ENCODE measurements at regions not wholly inside any gene's neighbourhood (a gene's known extent, or its start where the extent isn't known, plus 50 kb on each side); places are given as distances from the start of the nearest gene placed in this dataset.

DNA sequence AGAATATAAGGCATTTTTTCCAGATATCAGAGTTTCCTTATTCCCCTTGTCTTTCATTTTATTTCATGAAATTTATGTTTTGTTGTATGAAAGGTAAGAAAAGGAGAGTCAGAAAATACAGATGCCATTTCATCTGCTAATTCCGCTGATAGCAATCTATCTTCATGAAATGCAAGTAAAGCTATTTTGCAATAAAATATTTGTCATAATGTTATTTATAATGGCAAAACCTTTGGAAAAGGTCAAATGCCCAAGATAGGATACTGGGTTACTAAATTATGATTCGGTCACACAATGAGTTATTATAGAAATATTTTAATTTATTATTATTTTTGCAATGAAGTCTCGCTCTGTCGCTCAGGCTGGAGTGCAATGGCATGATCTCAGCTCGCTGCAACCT lies 124.2 kb downstream of the SPP2 start:
- H3F3A ChIP-seq (ENCODE audit: insufficient read depth, low read length): no peaks in the 10 kb centered on the region
- no peak overlapping the region for H3K4me2 ChIP-seq (ENCODE audit: low read length)
- H3K9me2 ChIP-seq (ENCODE audit: low read depth, low read length): no peaks in the 10 kb centered on the region
- H3K79me2 ChIP-seq (ENCODE audit: insufficient read depth, low read length): no peaks in the 10 kb centered on the region
- no peaks in the 10 kb centered on the region for H3K4me1 ChIP-seq (ENCODE audit: insufficient read depth, low read length, severe bottlenecking)
- H3K9ac ChIP-seq (ENCODE audit: low read length): no peak overlapping the region
- H4K20me1 ChIP-seq (ENCODE audit: insufficient read depth, low read length): no peaks in the 10 kb centered on the region
- no peaks in the 10 kb centered on the region for H3K27me3 ChIP-seq (ENCODE audit: insufficient read depth, low read length)
- H2AFZ ChIP-seq (ENCODE audit: low read length): no peak overlapping the region
- H3K27ac ChIP-seq (ENCODE audit: low read depth, low read length, poor library complexity, severe bottlenecking): no peak overlapping the region
- no peaks in the 10 kb centered on the region for H3K9me3 ChIP-seq (ENCODE audit: low read length)
- no peak overlapping the region for H3K4me3 ChIP-seq (ENCODE audit: low read depth, low read length, poor library complexity, severe bottlenecking)
- TF ChIP-seq, protein P1, sequence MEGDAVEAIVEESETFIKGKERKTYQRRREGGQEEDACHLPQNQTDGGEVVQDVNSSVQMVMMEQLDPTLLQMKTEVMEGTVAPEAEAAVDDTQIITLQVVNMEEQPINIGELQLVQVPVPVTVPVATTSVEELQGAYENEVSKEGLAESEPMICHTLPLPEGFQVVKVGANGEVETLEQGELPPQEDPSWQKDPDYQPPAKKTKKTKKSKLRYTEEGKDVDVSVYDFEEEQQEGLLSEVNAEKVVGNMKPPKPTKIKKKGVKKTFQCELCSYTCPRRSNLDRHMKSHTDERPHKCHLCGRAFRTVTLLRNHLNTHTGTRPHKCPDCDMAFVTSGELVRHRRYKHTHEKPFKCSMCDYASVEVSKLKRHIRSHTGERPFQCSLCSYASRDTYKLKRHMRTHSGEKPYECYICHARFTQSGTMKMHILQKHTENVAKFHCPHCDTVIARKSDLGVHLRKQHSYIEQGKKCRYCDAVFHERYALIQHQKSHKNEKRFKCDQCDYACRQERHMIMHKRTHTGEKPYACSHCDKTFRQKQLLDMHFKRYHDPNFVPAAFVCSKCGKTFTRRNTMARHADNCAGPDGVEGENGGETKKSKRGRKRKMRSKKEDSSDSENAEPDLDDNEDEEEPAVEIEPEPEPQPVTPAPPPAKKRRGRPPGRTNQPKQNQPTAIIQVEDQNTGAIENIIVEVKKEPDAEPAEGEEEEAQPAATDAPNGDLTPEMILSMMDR (IDR thresholded peaks at IDR 0.05; ENCODE audit: low read length): no peak
- no peak for TF ChIP-seq EZH2 (IDR thresholded peaks at IDR 0.05; ENCODE audit: borderline replicate concordance, low read length)
- H3K36me3 ChIP-seq (ENCODE audit: insufficient read depth, low read length): no peaks in the 10 kb centered on the region

DNA sequence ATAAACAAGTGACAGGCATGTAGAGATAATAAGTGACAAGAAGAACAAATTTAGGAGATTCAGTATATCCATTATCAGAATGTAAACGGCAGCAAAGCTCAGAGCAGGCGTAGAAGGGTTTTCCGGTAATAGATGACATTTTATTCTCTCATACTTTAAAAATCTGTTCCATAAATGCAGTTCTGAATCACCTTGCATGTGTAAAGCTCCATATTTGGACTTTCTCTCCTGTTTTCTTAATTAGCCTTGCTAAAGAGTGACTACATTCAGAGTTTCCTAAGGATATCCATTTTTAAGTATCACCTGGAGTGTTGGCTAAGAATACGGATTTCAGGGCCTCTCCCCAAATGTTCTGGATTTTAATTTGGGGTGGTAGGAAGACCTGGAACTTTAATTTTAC lies 122.0 kb downstream of the SPP2 start:
- H3K27ac ChIP-seq (ENCODE audit: low read depth, low read length, poor library complexity, severe bottlenecking): no peak overlapping the region
- H3K9me2 ChIP-seq (ENCODE audit: low read depth, low read length): no peaks in the 10 kb centered on the region
- H3F3A ChIP-seq (ENCODE audit: insufficient read depth, low read length): no peaks in the 10 kb centered on the region
- no peak overlapping the region for H3K4me3 ChIP-seq (ENCODE audit: low read depth, low read length, poor library complexity, severe bottlenecking)
- no peaks in the 10 kb centered on the region for H3K4me1 ChIP-seq (ENCODE audit: insufficient read depth, low read length, severe bottlenecking)
- no peak overlapping the region for H2AFZ ChIP-seq (ENCODE audit: low read length)
- TF ChIP-seq EZH2 (IDR thresholded peaks at IDR 0.05; ENCODE audit: borderline replicate concordance, low read length): no peak
- TF ChIP-seq, protein P1 (IDR thresholded peaks at IDR 0.05; ENCODE audit: low read length): no peak
- H3K36me3 ChIP-seq (ENCODE audit: insufficient read depth, low read length): no peaks in the 10 kb centered on the region
- H3K9ac ChIP-seq (ENCODE audit: low read length): no peak overlapping the region
- H4K20me1 ChIP-seq (ENCODE audit: insufficient read depth, low read length): no peaks in the 10 kb centered on the region
- no peaks in the 10 kb centered on the region for H3K79me2 ChIP-seq (ENCODE audit: insufficient read depth, low read length)
- no peaks in the 10 kb centered on the region for H3K27me3 ChIP-seq (ENCODE audit: insufficient read depth, low read length)
- H3K9me3 ChIP-seq (ENCODE audit: low read length): no peaks in the 10 kb centered on the region
- H3K4me2 ChIP-seq (ENCODE audit: low read length): no peak overlapping the region

DNA sequence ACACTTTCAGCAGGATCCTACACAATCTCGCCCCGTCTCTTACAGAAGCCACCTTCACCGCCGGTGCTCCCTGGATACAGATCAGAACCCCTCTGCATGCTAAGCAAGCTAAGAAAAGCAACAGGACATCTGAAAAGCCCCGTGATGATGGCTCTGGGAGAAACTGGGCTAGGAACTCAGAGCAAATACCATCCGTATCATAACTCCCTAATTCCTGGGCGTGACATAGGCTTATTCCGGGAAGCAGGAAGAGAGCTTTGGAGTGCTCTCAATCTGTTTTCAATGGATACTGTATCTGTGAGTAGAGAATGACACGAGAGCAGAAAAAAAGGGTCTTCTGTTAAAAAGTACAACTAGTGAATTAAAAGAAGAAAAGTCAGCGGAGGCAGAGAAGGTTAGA lies 121.6 kb downstream of the SPP2 start:
- Histone ChIP-seq H4K20me1 (ENCODE audit: insufficient read depth, low read length) (no peaks in the 10 kb centered on the region), H3K9me3 (ENCODE audit: low read length) (no peaks in the 10 kb centered on the region), H3K9me2 (ENCODE audit: low read depth, low read length) (no peaks in the 10 kb centered on the region), H3K79me2 (ENCODE audit: insufficient read depth, low read length) (no peaks in the 10 kb centered on the region), H3K27ac (ENCODE audit: low read depth, low read length, poor library complexity, severe bottlenecking) (no peak overlapping the region), H3K4me2 (ENCODE audit: low read length) (no peak overlapping the region), H3K36me3 (ENCODE audit: insufficient read depth, low read length) (no peaks in the 10 kb centered on the region), H3K9ac (ENCODE audit: low read length) (no peak overlapping the region), H3F3A (ENCODE audit: insufficient read depth, low read length) (no peaks in the 10 kb centered on the region), H3K4me1 (ENCODE audit: insufficient read depth, low read length, severe bottlenecking) (no peaks in the 10 kb centered on the region), H3K4me3 (ENCODE audit: low read depth, low read length, poor library complexity, severe bottlenecking) (no peak overlapping the region), H2AFZ (ENCODE audit: low read length) (no peak overlapping the region), H3K27me3 (ENCODE audit: insufficient read depth, low read length) (no peaks in the 10 kb centered on the region)
- TF ChIP-seq EZH2 (IDR thresholded peaks at IDR 0.05; ENCODE audit: borderline replicate concordance, low read length): no peak
- TF ChIP-seq, protein P1 (IDR thresholded peaks at IDR 0.05; ENCODE audit: low read length): no peak
